Amniotic epithelial cell (primary cell): ENCODE measurements at regions not wholly inside any gene's neighbourhood (a gene's known extent, or its start where the extent isn't known, plus 50 kb on each side); places are given as distances from the start of the nearest gene placed in this dataset.

Experiments used
- DNase-seq: peaks from one replicate; pipeline ENCODE4 v3.0.0-alpha.2; 2010; ENCODE audit warnings: low read depth

GRCh38 chr13:103799028-103799427, 732.8 kb upstream of the SLC10A2 start:
- DNase-seq, result no peak

- DNase-seq, result no peak
These were observed 729.8 kb upstream of the SLC10A2 start for GRCh38 chr13:103795892-103796478.

- no peak for DNase-seq
These were observed 728.3 kb upstream of the SLC10A2 start for GRCh38 chr13:103794526-103794925.

GRCh38 chr13:103788061-103788652, 721.9 kb upstream of the SLC10A2 start:
- no peak for DNase-seq

- DNase-seq, result no peak
These were observed 706.4 kb upstream of the SLC10A2 start for GRCh38 chr13:103772576-103772975.

GRCh38 chr13:103762523-103762922, 696.3 kb upstream of the SLC10A2 start:
- no peak for DNase-seq

GRCh38 chr13:103759361-103759760, 693.1 kb upstream of the SLC10A2 start:
- no peak for DNase-seq

- no peak for DNase-seq
These were observed 692.0 kb upstream of the SLC10A2 start for GRCh38 chr13:103758222-103758621.

- DNase-seq, result no peak
These were observed 691.1 kb upstream of the SLC10A2 start for GRCh38 chr13:103757361-103757760.

GRCh38 chr13:103754783-103755182, 688.6 kb upstream of the SLC10A2 start:
- DNase-seq, result no peak

GRCh38 chr13:103734837-103735236, 668.6 kb upstream of the SLC10A2 start:
- no peak for DNase-seq

- DNase-seq, result no peak
These were observed 665.7 kb upstream of the SLC10A2 start for GRCh38 chr13:103731959-103732358.

GRCh38 chr13:103730407-103730806, 664.2 kb upstream of the SLC10A2 start:
- DNase-seq, result no peak

GRCh38 chr13:103726808-103727207, 660.6 kb upstream of the SLC10A2 start:
- DNase-seq, result no peak

GRCh38 chr13:103716718-103717117, 650.5 kb upstream of the SLC10A2 start:
- DNase-seq, result no peak

- DNase-seq, result no peak
These were observed 649.1 kb upstream of the SLC10A2 start for GRCh38 chr13:103715335-103715734.

GRCh38 chr13:103703246-103703645, 637.0 kb upstream of the SLC10A2 start:
- DNase-seq, result no peak

- DNase-seq, result no peak
These were observed 631.8 kb upstream of the SLC10A2 start for GRCh38 chr13:103698000-103698399.

GRCh38 chr13:103695320-103695719, 629.1 kb upstream of the SLC10A2 start:
- DNase-seq, result no peak

GRCh38 chr13:103694471-103694870, 628.3 kb upstream of the SLC10A2 start:
- no peak for DNase-seq

GRCh38 chr13:103694033-103694432, 627.8 kb upstream of the SLC10A2 start:
- DNase-seq, result no peak

- no peak for DNase-seq
These were observed 626.2 kb upstream of the SLC10A2 start for GRCh38 chr13:103692442-103692841.

- DNase-seq, result no peak
These were observed 610.1 kb upstream of the SLC10A2 start for GRCh38 chr13:103676329-103676728.

GRCh38 chr13:103671547-103671946, 605.3 kb upstream of the SLC10A2 start:
- DNase-seq, result no peak
